ENCODE measurements at regions not wholly inside any gene's neighbourhood (a gene's known extent, or its start where the extent isn't known, plus 50 kb on each side); places are given as distances from the start of the nearest gene placed in this dataset.

DNA sequence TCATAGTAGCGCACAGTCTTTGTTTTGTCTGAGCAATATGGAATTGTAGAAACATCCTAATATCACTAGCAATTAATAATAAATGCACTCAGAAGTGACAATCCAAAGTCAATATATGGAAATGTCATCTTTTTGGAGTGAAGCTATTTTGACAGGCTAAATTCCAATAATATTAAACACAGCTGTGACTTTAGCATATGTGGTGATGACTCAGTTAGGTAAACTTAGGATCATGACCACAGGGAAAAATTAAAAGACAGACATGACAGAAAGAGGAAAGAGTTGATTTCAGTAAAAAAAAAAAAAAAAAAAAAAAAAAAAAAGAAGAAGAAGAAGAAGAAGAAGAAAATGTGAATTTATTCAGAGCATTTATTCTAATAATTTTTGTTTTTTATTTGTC is 1165.7 kb downstream of the NLGN4Y start:
- DNase-seq, result no peak

DNA sequence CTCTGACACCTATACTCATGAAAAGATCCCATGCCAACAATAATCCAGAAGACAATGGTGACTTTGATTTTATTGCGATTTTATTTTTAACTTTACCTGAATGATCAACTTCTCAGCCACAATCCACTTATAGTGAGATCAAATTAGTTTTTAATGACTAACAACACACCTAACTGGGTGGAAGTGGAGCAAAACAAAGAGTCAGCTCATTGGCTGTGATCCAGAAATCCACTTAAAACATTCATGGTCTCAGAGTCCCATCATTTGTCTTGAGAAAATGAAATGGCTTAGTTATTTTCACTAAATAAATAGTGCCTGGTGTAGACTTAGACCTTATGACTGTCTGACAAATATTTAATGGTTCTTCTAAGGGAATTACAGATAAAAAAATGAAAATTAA is 1177.8 kb downstream of the NLGN4Y start:
- DNase-seq, result no peak

DNA sequence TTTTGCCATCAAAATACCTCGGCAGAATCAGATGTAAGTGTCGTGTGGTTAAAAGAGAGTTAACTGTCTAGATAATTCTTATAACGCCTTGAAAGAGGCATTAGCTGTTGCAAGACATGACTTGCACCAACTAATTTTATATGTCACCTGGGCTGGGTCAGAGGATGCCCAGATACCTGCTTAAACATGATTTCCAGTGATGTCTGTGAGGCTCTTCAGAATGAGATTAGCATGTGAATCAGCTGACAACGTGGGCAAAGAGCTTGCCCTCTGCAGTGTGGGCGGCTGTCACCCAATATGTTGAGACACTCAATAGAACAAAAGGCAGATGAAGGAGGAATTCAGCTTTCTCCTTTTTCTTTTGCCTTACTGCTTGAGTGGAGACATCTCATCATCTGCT is 1180.6 kb downstream of the NLGN4Y start:
- no peak for DNase-seq

DNA sequence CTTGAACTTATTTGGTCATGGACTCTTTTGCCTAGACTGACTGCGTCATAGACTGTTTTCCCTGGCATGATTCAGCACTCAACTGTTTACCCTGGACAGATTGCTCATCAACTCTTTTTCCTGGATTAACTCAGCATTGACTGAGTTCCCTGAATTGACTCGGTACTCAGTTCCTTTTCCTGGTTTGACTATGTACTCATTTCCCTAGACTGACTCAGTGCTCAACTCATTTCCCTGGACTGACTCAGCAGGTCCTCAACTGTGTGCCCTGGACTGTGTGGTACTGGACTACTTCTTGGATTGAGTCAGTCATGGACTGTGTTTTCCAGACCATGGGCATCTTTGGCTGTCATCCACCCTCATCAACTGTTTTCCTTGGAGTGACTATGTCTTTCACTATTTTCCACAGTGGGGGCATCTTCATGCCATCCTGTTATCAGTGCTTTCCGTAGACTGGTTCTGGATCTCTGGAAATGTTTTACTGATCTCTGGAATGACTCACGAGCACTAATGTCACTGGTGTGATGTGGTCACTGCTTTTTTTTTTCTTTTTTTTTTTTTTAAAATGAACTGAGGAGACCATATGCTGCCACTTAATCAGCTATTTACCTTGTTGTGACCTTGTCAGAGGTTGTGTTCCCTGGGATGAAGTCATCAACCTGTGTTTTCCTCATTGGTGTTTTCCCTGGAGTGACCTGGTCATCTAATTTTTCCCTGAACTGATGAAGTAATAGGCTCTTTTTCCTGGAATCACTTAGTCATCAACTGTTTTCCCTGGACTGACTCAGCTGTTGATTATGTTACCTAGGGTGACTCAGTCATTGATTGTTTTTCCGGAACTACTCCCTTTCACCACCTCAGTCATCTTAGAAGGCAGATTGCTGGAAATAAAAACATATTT is 1225.5 kb downstream of the NLGN4Y start:
- no peak for DNase-seq

DNA sequence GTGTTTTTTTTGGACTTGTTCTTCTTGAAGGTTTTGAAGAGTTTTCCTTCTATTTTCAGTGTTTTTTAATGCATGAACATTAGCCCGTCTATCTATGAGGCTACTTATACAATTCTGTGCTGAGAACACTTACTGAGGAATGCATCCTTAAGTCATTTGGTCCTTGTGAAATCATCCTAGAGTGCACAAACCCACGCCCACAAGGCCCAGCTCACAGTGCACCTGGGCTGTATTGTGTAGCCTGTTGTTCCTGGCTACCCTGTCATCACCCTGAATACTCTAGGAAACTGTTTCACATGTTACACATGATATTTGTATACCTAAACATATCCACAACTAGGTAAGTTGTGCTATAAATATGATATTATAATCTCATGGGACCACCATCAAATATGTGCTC is 1226.7 kb downstream of the NLGN4Y start:
- no peak for DNase-seq

DNA sequence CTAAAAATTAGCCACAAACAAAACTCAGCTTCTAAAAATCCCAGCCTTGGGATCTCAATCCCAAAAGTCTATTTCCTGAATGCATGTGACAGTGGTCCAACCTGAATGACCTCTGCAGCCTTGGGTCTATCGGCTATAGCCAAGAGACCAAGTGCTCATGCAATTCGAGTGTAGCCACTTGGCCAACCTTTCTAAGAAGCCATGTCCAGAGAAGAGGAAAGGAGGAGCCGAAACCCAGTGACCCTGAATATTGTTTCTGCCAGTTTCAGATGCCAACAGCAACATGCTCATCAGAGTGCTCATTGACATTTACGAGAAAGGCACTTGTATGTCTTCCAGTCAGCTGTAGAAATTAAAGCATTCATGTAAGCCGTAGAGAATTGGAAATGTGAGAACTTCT is 1231.9 kb downstream of the NLGN4Y start:
- no peak for DNase-seq

DNA sequence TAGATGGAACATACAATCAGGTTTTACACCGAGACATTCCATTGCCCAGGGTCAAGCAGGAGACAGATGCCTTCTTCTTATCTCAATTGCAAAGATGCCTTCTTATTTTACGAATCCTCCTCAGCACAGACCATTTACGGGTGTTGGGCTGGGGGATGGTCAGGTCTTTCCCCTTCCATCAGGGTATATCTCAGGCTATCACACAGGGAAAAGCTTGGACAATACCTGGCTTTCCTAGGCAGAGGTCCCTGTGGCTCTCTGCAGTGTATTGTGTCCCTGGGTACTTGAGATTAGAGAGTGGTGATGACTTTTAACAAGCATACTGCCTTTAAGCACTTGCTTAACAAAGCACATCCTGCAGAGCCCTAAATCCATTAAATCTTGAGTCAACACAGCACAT is 1249.2 kb downstream of the NLGN4Y start:
- DNase-seq, result no peak

DNA sequence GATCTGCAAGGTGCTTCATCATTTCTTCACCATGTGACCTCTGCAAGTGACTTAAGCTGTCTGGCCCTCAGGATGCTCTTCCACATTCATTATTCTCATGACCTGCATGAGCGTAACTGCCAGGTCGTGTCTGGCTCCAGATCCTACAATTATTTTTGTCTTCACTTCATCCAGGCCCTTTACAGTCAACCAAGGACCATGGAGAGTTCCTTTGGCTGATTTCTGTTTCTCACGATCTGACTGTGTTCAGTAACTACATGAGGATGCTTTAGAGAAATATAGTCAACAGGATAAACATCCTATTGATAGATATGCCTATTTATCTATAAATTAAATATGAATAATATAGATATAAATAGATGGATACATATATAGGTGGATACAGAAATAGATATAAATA is 1251.6 kb downstream of the NLGN4Y start:
- DNase-seq, result no peak

DNA sequence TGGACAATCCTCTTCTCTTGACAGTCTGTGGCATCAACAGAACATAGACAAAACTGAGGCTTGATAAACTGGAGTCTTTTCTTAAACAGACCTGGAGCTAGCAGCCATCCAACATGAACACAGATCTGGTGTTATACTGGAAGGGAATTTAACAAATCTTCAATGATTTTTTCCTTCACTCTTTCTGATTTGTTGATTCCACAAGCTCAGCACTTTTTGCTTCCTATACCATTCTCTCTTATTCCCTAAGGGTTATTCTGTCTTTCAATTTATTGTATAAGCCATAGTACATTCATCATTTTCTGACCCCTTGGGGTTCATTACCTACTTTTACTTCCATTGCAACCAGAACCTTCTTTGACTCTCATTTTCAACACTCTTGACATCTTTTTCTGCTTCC is 1255.6 kb downstream of the NLGN4Y start:
- no peak for DNase-seq

DNA sequence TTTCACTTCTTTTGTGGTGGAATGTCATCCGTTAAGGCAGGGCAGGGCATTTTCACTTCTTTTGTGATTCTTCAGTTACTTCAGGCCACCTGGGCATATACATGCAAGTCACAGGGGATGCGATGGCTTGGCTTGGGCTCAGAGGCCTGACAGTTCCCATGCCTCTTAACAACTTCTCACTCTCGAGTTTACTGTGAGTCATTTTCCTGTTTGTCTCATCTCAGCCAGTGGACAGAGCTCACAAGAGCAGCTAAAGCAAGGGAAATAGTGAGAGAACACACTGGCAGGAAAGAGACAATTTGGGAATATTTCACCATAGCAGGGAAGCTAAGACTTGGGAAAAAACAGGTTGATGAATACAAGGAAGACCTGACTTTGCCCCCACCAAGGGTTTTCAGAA is 1275.7 kb downstream of the NLGN4Y start:
- no peak for DNase-seq

DNA sequence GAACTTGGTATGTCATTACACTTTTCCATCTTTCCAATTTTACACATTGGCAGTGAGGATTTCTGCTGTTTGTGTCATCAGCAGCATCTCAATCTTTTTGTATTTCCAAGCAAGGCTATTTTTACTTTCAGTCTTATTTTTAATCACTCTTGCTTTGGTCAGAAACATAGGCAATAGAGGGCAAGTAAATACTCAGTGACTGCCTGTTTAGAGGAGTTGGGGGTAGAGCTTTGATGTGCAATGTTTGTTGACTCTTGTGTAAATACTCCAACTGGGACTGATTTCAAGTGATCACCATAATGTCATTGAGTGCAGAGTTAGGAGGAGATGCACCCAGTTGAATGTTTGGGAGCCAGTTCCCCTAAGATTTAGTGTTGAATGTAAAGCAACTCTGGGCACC is 1281.7 kb downstream of the NLGN4Y start:
- DNase-seq, result no peak

DNA sequence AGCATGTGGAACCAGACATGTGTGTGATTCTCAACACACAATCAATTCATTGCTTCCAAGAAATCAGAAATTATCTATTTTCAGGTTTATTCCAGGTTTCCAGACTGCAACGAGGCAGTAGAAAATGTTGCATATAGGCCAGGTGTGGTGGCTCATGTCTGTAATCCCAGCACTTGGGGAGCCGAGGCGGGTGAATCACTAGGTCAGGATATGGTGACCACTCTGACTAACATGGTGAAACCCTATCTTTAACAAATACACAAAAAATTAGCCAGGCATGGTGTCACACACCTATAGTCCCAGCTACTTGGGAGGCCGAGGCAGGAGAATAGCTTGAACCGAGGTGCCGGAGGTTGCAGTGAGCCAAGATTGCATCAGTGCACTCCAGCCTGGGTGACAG is 1289.9 kb downstream of the NLGN4Y start:
- no peak for DNase-seq
